GM19397 (cell line): ENCODE measurements at regions not wholly inside any gene's neighbourhood (a gene's known extent, or its start where the extent isn't known, plus 50 kb on each side); places are given as distances from the start of the nearest gene placed in this dataset.

Experiments
- ATAC-seq: cut with Tn5 transposase; IDR thresholded peaks from one replicate; pipeline ENCODE4 v1.9.1; 2021; ENCODE audit warnings: mild to moderate bottlenecking, moderate library complexity; ENCODE audit not compliant: unreplicated experiment

DNA sequence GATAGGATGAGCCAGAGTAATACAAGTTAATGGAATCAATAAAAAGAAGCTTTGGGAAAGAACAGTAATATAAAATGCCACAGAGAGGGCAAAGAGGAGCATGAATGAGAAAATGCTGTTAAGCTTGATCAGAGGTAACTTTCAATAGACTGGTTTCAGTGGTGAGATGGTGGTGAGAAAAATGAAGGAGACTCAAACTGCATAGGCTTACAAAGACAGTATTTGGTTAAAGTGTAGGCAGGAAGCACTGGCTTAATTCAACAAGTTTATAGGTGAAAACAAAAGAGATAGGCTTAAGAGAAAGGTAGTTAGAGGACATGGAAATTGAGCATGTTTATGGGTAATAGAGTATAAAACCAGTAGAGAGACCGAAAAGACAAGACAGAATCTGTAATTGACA is 298.6 kb upstream of the ADAMTS5 start:
- no peak for ATAC-seq

DNA sequence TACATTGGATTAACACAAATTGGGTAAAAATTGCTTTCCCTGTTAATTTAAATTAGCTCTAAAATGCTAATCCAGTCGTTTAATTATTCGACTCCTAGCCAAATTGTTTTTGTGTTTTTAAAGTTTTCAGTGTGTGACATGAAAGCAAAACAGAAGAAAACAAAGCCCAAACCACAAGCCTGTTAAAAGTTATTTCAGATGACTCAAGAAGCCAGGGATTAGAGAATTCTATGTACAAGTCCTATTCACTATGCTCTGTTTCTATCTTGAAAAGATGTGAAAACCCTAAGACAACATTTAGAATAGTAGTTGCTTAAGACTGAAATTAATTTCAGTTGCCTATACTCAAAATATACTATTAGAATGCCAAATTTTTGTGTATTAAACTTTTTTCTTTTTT is 294.8 kb upstream of the ADAMTS5 start:
- no peak for ATAC-seq

DNA sequence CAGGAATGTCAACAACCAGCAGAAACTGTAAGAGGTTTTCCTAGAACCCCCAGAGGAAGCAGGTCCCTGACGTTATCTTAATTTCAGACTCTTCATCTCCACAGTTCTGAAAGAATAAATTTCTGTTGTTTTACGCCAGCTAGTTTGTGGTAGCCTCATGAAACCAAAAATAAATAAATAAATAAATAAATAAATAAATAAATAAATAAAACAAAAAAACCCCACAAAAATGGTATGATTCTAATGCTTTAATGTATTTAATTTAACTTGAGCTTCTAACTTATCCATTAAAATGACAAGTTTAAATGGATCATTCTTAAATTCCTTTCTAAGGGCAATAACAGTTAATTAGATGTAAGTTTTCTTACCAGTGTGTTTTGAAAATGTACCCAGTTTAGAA is 293.8 kb upstream of the ADAMTS5 start:
- no peak for ATAC-seq

DNA sequence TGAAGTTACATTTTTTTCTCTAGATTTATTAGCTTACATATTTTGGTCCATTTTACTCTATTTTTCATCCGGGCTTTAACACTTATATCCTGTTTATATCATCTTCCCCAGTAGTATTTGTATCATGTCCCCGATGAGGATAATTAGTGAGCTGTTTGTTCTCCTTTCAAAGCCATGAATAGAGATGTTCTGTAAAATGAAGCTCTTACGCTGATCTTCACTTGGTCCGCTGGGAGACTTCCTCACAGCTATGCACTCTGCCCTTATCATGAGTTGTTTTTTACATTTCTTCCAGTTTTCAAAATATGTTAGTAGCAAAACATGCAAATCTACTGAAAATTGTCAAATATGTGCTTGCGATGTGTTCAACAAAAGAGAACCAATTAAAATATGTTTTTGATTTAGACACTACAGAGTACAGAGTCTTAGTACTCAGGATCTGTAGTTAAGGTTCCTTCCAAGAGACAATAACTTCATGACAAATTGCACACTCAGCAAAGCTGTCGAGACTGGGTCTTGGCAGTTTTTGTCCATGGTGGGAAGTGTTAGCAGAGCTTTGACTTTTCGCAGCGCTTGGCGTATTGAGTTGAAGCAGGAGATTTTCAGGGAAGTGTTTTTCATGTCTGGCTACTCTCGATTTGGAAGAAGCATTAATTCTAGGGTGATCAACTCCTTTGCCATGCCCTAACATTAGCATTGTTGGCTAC is 292.0 kb upstream of the ADAMTS5 start:
- ATAC-seq, result no peak

DNA sequence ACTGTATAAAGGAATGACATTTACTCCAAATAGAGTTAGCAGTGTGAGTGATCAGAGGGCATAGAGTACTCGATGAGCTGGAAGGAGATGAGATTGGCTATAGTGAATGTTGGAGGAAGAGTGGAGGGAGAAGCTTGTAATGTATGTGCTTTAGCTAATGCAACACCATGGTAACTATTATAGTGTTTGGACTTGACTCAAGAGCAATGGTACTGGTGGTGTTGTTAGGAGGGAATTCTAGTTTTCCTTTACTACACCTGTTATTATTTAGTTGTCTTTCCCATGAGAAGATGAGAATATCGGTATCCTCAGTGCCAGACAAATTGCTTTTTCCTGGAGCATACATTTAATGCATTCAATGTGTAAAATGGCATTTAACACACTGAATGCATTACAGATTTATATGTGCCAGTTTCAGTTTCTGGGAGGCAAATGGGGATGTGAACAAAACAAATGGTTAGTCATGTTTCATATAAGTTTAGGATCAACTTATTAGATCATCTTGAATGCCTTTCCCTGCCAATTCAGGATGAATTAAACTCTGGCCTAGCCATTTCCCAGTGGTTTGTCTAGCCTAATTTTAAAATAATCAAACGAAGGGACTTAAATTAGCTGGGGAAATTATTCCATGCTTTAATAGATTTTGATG is 291.1 kb upstream of the ADAMTS5 start:
- ATAC-seq, result no peak

DNA sequence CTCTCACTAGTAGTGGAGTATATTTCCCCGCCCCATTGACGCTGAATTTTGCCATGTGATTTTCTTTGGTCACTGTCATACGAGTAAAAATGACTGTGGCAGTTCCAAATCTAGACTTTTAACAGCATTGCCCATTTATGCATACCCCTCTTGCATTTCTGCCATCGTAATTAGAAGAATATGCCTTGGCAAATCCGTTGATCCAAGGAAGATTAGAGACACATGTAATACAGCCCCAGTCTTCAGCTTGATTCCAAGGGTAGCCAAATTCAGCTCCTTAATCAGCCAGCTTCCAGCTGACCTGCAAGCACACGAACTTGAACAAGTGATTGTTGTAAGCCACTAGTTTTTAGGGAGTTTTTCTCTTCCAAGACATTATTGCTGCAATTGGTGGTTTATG is 290.3 kb upstream of the ADAMTS5 start:
- ATAC-seq, result no peak

DNA sequence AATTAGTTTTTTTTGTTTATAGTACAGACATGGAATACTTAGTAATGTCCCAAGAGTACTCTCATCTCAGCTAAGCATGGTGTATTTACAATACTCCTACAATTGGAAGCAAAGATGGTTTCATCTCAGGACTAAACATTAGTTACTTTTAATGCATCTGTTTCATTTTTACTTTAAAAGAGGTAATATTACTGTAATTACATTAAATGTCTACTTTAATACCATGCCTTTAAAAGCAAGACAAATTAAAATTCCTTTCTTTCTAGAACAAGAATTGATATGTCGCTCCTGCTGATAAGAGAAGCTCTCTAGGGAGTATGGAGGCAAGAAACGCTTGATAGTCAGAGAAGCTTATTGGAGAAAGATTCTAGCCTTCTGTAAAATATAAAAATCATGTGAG is 284.9 kb upstream of the ADAMTS5 start:
- ATAC-seq, result no peak

DNA sequence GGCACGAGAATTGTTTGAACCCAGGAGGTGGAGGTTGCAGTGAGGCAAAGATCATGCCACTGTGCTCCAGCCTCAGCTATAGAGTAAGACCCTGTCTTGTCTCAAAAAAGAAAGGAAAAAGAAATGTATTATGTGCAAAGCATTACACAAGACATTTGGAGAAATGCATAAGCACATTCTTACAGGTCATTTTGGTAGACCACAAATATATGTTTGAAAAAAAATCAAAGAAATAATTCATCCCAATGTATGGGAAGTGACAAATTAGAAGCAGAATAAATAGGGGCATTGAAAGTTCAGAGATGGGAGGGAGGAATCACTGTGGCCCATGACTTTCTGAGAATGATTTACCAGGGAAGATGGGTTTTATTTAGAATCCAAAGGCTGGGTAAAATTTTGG is 283.5 kb upstream of the ADAMTS5 start:
- ATAC-seq, result no peak

DNA sequence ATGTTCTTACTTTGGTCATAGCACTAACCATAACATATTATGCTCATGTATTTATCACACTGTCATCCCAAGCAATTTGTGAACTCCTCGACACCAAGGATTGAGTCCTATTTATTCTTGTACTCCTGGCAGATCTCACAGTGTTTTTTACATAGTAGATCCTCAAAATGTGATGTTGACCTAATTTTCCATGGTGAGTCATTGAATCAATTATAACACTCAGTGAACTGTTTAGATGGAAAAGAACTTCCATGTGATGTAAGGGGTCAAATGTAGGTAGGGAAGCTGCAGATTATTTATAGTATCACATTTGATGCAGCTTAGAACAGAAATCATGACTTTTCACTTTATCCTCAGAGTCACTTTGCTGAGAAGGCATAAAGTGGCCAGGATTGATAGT is 281.9 kb upstream of the ADAMTS5 start:
- no peak for ATAC-seq

DNA sequence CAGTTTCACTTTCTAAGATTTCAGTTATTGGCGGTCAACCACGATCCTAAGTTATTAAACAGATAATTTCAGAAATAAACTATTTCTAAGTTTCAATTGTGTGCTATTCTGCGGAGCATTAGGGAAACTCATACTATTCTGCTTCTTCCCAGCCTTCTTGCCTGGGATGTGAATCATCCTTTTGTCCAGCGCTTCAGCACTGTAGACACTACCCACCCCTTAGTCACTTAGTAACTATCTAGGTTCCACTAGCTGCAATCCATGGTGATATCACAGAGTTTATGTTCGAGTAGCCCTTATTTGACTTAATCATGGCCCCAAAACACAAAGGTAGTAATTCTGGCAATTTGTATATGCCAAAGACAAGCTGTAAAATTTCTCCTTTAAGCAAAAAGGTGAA is 279.9 kb upstream of the ADAMTS5 start:
- no peak for ATAC-seq

DNA sequence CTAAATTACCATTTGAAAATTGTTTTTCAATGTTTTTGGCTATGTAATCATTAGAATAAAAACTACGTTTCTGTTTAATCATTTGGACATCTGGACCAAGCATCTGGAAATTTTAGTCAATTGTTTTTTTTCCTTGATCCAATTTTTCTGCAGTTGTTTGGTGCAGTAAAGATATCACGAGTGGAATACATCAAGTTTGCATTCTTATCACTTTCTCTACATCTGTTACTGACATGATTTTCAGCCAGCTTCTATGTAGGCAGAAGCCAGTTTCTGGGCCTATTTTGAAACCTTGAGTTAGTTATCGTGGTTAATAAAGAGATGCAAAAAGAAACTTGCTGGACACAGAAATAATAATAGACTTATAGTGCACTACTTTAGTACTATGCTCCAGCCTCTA is 277.9 kb upstream of the ADAMTS5 start:
- ATAC-seq, result no peak

DNA sequence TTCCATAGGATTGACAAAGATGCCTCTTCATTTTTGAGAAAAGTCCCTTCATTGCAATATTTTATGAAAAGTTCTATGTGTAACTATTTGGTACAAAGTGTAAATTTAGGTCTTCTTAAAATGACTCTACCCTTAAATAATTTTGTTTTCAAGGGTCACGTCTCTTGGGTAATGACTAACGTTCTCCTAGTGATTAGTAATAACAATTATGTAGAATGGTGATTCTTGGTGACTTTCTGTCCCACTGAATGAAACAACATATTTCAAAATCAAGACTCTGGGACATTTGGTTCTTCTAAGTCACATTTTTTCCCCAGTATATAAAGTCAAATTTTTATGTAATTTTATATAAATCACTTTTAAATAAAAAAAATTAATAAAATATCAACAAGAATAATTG is 277.5 kb upstream of the ADAMTS5 start:
- no peak for ATAC-seq

DNA sequence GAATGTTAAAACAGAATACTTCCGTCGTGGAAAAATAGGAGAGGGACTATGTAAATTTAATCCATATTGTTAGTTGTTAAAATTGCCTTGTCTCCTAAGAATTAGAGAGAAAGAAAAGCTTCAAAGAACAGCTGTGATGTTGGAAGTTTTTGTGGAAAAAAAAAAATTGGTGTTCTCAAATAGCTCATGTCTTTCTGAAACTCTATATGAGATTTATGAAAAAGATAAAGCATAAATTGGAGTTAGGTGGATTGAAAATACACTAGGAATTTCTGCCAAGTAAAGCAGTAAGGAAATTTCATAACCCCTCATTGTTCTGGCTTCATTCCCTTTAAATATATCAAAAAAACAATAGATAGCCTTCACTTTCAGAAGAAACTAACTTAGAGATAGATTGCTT is 274.0 kb upstream of the ADAMTS5 start:
- ATAC-seq, result no peak

DNA sequence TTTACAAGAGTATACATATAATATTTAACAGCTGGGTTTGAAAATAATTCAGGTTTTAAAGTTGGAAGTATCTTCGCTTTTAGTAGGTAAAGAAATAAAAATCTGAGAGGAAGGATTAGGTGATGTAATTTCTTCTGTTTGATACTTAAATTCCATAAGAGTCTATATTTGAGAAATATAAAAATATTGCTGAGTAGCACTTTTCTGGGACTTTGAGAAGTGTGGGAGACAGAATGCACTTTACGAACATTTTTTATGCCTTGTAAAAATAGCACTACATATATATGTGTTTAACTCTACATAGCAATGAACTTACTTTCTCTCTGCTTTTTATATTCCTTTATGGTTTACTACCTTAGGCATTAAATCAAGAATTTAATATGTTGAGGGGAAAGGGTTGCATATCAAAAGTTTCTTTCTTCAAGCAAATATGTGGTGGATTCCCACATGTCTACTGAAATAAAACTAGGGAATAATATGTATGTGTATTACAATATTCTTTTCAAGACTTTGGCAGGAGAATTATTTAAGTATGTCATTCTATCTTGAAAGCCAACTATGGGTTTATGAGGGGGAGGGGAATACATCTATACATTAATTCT is 266.7 kb upstream of the ADAMTS5 start:
- ATAC-seq, result no peak

DNA sequence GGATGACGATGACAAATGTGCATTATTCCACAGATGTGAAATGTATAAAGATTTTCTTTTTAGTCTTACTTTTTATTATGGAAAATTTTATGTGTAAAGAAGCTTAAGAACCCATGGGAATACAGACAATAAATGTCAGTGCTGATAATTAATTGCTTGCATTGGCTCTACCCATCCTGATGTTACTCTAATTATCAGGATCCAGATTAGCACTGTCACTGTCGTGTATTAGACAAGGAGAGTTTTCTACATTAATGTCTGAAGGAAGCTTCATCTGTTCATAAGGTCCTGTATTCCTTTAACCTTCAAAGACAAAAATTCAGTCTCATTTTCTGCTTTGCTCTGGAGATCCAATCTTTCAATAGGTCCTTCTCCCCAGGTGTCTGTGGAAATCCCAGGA is 259.1 kb upstream of the ADAMTS5 start:
- ATAC-seq, result no peak

DNA sequence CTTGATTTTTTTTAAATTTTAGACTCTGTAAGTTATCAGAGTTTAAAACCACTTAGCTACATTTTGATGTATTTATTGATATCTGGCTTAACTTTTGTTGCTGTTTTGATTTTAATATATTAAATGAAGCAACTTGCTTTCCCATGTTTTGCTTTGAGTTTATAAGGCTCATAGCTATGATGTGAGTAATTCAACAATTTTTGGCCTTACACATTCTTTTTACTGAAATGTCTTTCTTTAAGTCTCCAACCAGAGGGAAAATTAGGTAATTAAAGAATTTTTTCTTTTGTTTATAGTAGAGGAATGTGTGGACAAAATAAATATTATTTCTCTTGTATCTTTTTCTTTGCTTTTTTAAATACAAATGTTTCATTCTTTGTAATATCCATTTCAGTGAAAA is 258.3 kb upstream of the ADAMTS5 start:
- no peak for ATAC-seq

DNA sequence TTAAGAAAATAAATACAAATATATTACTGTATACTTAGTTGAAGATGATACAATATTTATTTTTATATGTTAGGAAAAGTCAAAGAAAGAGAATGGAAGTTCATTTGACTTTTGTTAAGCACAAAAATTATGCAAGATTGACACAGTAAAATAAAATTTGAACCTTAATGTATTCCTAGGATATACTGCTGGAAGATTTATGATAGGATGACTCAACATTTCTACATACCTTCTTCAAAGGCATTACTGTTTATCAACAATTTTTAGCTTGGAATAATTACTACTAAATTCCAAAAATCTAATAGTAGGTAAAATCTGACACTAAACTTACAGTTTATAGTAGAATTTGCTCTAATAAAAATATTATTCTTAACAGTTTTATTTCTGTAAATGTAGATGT is 257.3 kb upstream of the ADAMTS5 start:
- ATAC-seq, result no peak

DNA sequence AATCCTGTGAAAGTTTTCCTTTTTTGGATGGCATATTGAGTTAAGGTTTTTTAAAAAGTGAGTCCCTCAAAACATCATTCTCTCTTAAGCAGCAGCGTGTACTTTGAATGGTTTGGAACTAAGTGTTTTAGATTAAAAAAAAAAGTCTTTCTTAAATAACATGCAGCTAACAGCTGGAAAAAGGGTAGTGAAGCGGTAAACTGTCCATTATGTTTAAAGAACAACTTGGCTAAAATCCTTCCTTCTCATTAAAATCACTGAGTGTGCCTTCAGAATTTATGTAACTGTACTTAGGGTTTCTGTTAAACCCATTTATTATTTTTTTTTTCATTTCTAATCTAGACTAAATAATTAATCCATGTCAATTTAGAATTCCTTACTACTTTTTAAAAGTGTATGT is 254.2 kb upstream of the ADAMTS5 start:
- no peak for ATAC-seq

DNA sequence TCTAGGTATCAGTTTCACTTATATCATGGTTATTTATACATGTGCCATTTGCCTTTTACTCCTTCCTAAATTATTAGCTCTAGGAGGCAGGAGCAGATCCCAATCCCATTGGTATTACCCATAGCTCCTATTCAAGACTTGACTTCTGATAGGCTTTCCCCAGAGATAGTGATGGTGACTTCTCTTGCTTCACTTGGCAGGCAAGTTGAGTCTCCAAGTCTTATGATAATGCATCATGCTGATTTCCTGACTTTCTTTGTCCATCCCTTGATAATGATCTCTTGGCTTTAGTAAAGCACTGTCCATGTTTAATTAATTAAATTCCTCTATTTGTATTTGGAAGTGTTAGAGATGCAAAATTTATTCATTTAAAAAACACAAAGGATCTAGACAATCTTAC is 253.5 kb upstream of the ADAMTS5 start:
- no peak for ATAC-seq

DNA sequence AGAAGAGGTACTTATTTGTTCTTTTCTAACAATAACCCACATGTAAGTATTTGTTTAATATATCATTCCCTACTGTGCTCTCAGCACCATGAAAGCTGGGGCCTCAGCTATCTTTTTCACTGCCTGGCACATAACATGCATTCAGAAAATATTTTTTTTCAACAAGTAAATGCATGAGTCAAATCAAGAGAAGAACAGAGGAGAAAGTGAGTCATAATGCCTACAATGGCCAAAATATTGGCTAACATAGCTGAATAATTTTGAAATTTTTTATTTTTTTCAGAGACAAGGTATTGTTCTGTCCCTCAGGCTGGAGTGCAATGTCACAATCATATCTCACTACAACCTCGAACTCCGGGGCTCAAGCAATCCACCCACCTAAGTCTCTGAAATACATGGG is 252.2 kb upstream of the ADAMTS5 start:
- ATAC-seq, result no peak

DNA sequence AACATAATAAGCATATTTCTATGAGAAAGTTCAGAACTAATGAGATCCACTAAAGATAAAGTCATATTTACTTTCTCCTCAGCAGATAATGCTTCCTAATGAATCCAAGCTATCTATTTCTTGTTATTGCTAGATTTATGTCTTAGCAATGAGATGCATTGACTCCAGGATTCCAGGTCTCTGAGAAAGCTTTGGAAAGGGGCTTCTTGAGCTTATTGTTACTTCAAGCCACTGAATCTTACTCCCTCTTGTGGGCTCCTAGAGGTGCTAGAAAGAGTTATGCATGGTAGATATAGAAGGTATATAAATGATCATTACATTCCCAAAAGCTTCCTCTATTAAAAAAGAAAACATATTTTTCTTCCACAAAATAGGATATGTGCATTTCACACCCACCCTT is 246.4 kb upstream of the ADAMTS5 start:
- ATAC-seq, result no peak

DNA sequence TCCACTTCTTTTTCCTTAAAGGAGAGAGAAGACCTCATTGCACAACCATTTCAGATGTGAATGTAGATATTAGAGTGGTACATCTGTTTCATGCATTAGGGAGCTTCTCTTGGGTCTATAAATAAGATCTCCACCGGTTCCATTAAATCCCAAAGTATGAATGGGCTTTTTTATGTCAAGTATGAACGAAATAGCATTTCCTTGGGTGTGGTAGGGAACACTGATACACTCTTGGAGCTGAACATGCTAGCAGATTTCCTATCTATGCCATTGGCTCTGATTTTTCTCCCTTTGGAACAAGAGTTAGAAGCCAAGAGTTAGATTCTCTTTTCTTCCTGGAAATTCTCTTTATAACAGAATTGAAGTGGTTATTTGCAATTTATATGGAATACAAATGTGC is 245.6 kb upstream of the ADAMTS5 start:
- ATAC-seq, result no peak

DNA sequence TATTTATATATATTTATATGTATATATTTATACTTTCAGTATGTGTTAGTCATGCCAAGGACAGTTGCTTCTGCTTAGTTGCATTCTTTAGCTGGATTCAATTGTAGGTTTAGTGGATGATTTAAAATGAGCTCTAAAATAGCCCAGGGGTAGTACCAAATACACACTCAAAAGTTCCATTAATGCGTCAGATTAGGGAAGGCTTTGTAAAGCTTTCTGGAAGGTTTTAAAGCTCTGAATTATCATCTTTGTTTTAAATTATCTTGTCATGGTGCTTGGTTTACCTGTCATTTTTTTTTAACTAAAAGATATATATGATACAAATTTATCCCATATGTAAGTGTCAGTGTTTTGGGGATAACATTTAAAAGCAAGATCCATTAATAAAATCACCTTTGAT is 242.7 kb upstream of the ADAMTS5 start:
- no peak for ATAC-seq
